ENCODE measurements at regions not wholly inside any gene's neighbourhood (a gene's known extent, or its start where the extent isn't known, plus 50 kb on each side); places are given as distances from the start of the nearest gene placed in this dataset.

DNA sequence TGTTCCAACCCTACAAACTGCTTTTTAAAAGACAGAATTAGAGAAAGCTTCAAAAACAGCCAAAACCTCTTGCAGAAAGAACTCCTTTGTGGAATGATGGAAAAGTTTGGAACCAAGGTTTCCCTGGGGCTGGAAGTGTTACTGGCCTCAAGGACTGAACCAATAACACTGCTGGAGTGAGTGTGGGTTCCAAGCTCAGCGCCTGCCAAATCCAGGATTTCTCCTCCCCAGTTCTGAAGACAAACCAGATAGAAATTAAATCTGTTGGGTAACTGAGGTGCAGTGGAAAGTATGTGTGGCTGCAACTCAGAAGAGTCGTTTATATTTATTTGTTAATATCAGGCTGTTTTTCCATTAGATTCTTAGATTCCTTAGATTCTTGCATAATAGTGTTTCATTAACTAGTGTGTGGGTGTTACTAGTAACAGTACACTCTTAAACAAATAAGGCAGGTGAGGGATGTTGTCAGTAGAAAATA is 66.5 kb upstream of the FNDC3B start:
- peaks cover 9% of the 10 kb centered on the region for H3K4me1 Mint-ChIP-seq
- TF ChIP-seq, protein P1, sequence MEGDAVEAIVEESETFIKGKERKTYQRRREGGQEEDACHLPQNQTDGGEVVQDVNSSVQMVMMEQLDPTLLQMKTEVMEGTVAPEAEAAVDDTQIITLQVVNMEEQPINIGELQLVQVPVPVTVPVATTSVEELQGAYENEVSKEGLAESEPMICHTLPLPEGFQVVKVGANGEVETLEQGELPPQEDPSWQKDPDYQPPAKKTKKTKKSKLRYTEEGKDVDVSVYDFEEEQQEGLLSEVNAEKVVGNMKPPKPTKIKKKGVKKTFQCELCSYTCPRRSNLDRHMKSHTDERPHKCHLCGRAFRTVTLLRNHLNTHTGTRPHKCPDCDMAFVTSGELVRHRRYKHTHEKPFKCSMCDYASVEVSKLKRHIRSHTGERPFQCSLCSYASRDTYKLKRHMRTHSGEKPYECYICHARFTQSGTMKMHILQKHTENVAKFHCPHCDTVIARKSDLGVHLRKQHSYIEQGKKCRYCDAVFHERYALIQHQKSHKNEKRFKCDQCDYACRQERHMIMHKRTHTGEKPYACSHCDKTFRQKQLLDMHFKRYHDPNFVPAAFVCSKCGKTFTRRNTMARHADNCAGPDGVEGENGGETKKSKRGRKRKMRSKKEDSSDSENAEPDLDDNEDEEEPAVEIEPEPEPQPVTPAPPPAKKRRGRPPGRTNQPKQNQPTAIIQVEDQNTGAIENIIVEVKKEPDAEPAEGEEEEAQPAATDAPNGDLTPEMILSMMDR (IDR thresholded peaks at IDR 0.05): no peak
- no peaks in the 10 kb centered on the region for H3K36me3 Mint-ChIP-seq (ENCODE audit: low read depth)
- H3K9me3 Mint-ChIP-seq: peaks cover 7% of the 10 kb centered on the region
- H3K27ac Mint-ChIP-seq: no peak overlapping the region
- H3K4me3 Mint-ChIP-seq: no peak overlapping the region
- DNase-seq: no peak
- peaks cover 5% of the 10 kb centered on the region for H3K27me3 Mint-ChIP-seq (ENCODE audit: low read depth, poor library complexity)

DNA sequence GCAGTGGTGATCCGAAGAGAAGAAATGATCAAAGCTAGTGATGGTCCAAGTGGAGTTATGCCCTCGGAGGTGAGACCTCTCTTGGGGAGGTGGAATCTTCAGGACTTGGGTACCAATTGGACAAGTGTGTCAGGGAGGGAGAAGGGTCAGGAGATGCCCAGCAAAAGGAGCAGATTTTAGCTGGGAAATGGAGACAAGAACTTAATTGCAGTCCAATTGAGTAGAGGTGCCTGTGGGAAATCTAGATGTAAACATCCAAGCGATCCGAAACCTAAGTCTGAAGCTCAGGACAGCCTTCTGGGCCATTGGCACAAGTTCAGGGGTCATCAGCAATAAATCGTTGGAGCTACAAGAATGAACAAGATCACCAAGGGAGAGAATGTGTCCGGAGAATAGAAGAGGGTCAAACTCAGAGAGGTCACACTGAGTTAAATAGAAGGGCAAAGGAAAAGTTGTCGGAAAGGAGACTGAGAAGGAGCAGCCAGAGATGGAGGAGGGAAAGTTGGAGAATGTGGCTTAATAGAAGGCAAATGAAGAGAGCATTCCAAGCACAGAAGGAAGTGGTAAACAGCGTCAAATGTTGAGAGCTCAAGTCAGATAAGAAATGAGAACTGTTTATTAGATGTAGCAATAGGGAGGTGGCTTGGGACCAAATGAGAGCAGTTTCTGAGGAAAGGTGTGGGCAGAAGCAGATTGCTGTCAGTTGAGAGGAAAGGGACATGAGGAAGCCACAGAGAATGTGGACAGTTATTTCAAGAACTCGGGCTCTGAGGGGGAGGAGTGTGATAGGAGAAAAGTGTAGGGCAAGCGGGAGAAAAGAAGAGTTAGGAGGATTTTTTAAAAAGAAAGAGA is 64.2 kb upstream of the FNDC3B start:
- no peak overlapping the region for H3K4me3 Mint-ChIP-seq
- H3K36me3 Mint-ChIP-seq (ENCODE audit: low read depth): no peaks in the 10 kb centered on the region
- peaks cover 5% of the 10 kb centered on the region for H3K4me1 Mint-ChIP-seq
- no peak for DNase-seq
- no peak overlapping the region for H3K27ac Mint-ChIP-seq
- TF ChIP-seq, protein P1 (IDR thresholded peaks at IDR 0.05): no peak
- peaks cover 2% of the 10 kb centered on the region for H3K27me3 Mint-ChIP-seq (ENCODE audit: low read depth, poor library complexity)
- no peaks in the 10 kb centered on the region for H3K9me3 Mint-ChIP-seq

DNA sequence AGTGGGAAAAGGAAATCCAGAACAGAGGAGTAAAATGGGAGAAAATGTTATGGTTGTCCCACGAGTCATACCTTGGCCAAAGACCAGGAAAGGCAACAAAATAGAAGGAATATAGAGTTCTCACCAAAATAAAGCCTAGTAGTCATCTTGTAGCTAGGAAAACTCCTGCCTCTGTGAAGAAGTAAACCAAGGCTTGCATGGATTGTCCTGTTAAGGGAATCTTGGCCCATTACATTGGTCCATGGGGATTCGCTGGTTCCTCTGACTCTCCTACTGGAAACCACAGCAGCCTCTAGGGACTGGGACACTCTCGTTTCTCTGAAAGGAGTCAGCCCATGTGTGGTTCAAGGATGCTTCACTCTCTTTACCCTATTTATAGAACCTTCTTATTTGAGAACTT is 62.9 kb upstream of the FNDC3B start:
- H3K9me3 Mint-ChIP-seq: no peaks in the 10 kb centered on the region
- H3K27me3 Mint-ChIP-seq (ENCODE audit: low read depth, poor library complexity): peaks cover 2% of the 10 kb centered on the region
- no peak for DNase-seq
- TF ChIP-seq, protein P1 (IDR thresholded peaks at IDR 0.05): no peak
- H3K4me3 Mint-ChIP-seq: no peak overlapping the region
- H3K36me3 Mint-ChIP-seq (ENCODE audit: low read depth): no peaks in the 10 kb centered on the region
- H3K27ac Mint-ChIP-seq: no peak overlapping the region
- H3K4me1 Mint-ChIP-seq: peaks cover 8% of the 10 kb centered on the region

DNA sequence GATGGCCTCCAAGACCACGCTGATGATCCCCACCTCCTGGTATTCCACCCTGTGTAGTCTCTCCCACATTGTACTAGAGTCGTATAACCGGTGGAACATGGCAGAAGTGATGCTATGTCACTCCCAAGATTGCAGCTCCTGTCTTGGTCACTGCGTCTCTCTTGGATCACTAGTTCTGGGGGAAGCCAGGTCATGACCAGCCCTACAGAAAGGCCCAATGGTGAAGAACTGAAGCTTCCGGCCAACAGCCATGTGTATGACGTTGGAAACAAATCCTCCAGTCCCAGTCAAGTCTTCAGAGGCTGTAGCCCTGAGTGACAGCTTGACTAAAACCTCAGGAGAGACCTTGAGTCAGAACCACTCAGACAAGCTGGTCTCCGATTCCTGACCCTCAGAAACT is 61.9 kb upstream of the FNDC3B start:
- Mint-ChIP-seq H3K27ac (no peak overlapping the region), H3K36me3 (ENCODE audit: low read depth) (no peaks in the 10 kb centered on the region), H3K4me3 (no peak overlapping the region), H3K9me3 (no peaks in the 10 kb centered on the region), H3K4me1 (peaks cover 8% of the 10 kb centered on the region), H3K27me3 (ENCODE audit: low read depth, poor library complexity) (peaks cover 2% of the 10 kb centered on the region)
- TF ChIP-seq, protein P1 (IDR thresholded peaks at IDR 0.05): no peak
- no peak for DNase-seq

DNA sequence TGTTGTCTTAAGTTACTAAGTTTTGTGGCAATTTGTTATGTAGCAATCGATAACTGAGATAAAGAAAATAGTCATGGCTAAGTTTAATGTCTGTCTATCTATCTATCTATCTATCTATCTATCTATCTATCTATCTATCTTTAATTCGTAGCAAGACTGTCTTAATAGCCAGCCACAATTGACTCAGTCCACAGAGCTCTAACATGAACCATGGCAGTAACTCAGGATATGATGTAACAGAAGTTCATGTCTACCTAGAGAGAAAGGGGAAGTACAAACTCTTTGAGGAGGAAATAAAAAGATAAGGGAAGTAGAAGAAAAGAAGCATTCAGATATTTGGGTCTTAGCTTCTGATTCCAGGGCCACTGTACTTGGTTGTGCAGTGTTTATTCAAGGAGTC is 61.5 kb upstream of the FNDC3B start:
- no peak for DNase-seq
- no peak overlapping the region for H3K4me3 Mint-ChIP-seq
- TF ChIP-seq, protein P1 (IDR thresholded peaks at IDR 0.05): no peak
- peaks cover 8% of the 10 kb centered on the region for H3K4me1 Mint-ChIP-seq
- peaks cover 2% of the 10 kb centered on the region for H3K27me3 Mint-ChIP-seq (ENCODE audit: low read depth, poor library complexity)
- H3K27ac Mint-ChIP-seq: no peak overlapping the region
- no peaks in the 10 kb centered on the region for H3K9me3 Mint-ChIP-seq
- no peaks in the 10 kb centered on the region for H3K36me3 Mint-ChIP-seq (ENCODE audit: low read depth)

DNA sequence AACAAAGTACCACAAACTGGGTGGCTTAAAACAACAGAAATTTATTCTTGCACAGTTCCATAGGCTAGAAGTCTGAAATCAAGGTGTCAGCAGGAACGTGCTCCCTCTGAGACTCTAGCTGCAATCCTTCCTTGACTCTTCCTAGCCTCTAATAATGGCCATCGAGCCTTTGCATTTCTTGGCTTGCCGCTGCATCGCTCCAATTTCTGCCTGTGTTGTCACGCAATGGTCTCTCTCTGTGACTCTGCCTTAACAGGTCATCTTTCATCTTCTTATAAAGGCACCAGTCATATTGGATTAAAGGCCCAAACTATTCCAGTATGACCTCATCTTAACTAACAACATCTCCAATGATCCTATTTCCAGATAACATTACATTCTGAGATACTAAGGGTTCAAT is 61.0 kb upstream of the FNDC3B start:
- Mint-ChIP-seq H3K4me1 (peaks cover 8% of the 10 kb centered on the region), H3K27me3 (ENCODE audit: low read depth, poor library complexity) (peaks cover 2% of the 10 kb centered on the region), H3K4me3 (no peak overlapping the region), H3K27ac (no peak overlapping the region), H3K36me3 (ENCODE audit: low read depth) (no peaks in the 10 kb centered on the region), H3K9me3 (no peaks in the 10 kb centered on the region)
- DNase-seq: no peak
- TF ChIP-seq, protein P1 (IDR thresholded peaks at IDR 0.05): no peak

Data from nephron progenitor cell (in vitro differentiated cells).